ENCODE measurements at regions not wholly inside any gene's neighbourhood (a gene's known extent, or its start where the extent isn't known, plus 50 kb on each side); places are given as distances from the start of the nearest gene placed in this dataset.
"Not testable (repeated sequence)": the region's sequence is repeated elsewhere in the genome, so short reads cannot be mapped to it uniquely, and the experiment has no call there.

DNA sequence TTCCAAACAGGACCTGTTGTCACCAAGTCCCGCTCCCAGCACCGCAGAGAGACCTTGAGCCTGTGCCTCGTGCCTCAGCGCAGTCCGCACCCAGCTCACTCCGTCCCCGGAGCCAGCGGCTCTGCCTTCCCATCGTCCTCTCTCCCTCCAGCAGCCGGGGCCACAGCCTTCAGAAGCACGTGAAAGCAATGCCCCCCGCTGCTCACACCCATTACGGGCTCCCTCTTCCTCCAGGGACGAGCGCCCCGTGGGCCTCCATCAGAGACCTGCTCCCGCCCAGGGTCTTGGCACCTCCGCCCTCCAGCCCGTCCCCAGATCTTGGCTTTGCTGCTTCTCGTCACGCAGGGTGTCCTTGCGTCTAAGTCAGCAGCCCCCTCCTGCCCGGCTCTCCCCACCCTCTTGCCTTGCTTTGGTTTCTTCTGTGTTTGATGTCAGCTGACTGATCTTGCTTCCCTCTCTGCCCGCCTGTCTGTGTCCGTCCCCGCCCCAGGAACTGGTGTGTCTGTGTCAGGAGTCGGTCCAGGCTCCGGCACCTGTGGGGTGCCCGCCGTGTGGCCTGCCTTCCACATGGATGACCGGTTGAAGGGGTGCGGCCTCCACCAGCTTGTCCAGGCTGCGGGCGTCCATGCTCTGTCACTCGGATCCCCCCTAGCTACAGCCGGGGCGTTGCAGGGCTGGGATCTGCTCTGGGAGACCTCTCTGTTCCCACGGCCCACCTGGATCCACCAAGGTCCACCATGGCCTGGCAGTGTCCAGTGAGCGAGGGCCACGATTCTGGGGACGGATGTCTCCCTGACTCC lies 61.9 kb downstream of the FOXL3 start:
- H3K9me3 Mint-ChIP-seq: no peaks in the 10 kb centered on the region
- H3K4me1 Mint-ChIP-seq (ENCODE audit: low read depth): peaks cover 11% of the 10 kb centered on the region
- peak overlapping the region; percentile 82 for H3K27ac Mint-ChIP-seq
- no peak for DNase-seq (ENCODE audit: low spot score)
- no peak overlapping the region for H3K4me3 Mint-ChIP-seq
- peaks cover 4% of the 10 kb centered on the region for H3K27me3 Mint-ChIP-seq (ENCODE audit: low read depth)
- no peaks in the 10 kb centered on the region for H3K36me3 Mint-ChIP-seq (ENCODE audit: low read depth)

- peaks cover 4% of the 10 kb centered on the region for H3K27me3 Mint-ChIP-seq (ENCODE audit: low read depth)
- no peak overlapping the region for H3K27ac Mint-ChIP-seq
- DNase-seq (ENCODE audit: low spot score): no peak
- peaks cover 5% of the 10 kb centered on the region for H3K9me3 Mint-ChIP-seq
- H3K36me3 Mint-ChIP-seq (ENCODE audit: low read depth): no peaks in the 10 kb centered on the region
- peaks cover 11% of the 10 kb centered on the region for H3K4me1 Mint-ChIP-seq (ENCODE audit: low read depth)
- H3K4me3 Mint-ChIP-seq: no peak overlapping the region
These were observed 63.9 kb downstream of the FOXL3 start for GRCh38 chr7:353746-354325.

DNA sequence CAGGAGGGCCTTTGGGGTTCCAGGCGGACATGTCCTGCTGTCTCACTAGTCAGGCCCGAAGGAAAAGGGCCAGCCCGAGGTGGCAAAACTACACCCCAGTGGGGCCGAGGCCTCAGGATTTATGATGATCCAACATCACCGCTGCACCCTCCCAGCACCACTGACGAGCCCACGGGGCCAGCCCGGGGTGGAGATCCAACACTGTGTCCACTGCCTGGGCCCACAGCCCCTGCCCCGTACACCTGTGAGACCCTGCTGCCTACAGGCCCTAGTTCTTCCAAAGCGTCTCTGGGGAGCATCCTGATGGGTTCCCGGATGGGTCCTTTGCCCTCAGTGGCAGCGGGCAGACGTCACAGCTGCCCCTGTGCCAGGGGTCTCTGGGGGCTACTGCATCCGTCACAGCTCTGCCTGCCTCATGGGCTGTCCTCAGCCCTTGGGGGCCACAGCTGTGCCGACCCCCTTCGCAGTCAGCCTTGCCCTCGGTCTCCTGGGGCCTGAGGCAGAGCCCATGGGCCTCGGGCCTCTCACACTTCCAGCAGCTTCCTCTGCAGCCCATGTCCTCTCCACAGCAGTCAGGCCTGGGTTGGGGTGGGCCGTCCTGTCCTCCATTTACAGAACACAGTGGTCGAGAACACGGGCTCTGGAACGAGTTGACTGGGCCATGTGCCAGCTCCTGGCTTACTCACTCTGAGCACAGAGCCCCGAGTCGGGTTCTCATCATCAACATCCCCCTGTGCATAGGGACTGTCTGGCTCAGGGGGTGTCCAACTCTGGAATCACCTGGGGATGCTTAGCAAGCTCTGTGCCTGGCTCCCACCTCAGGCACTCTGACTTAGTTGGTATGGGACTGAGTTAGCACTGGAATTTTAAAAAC lies 64.9 kb downstream of the FOXL3 start:
- Mint-ChIP-seq H3K36me3 (ENCODE audit: low read depth) (no peaks in the 10 kb centered on the region), H3K27me3 (ENCODE audit: low read depth) (peaks cover 4% of the 10 kb centered on the region), H3K27ac (no peak overlapping the region), H3K9me3 (peaks cover 7% of the 10 kb centered on the region), H3K4me3 (no peak overlapping the region), H3K4me1 (ENCODE audit: low read depth) (peaks cover 11% of the 10 kb centered on the region)
- DNase-seq (ENCODE audit: low spot score): no peak

DNA sequence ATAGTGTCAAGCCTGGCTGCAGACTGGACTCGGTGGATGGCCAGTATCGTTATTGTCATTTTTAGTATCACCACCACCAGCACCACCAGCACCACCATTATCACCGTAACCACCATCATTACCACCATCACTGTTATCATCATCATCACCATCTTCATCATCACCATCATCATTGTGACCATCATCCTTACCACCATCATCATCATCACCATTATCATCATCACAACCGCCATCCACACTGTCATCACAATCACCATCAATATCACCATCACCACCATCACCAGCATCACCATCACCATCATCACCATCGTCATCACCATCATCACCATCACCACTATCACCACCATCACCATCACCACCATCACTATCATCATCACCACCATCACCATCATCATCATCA lies 65.6 kb downstream of the FOXL3 start:
- peaks cover 16% of the 10 kb centered on the region for H3K4me1 Mint-ChIP-seq (ENCODE audit: low read depth)
- peaks cover 4% of the 10 kb centered on the region for H3K27me3 Mint-ChIP-seq (ENCODE audit: low read depth)
- no peak for DNase-seq (ENCODE audit: low spot score)
- peaks cover 7% of the 10 kb centered on the region for H3K9me3 Mint-ChIP-seq
- no peaks in the 10 kb centered on the region for H3K36me3 Mint-ChIP-seq (ENCODE audit: low read depth)
- H3K27ac Mint-ChIP-seq: no peak overlapping the region
- H3K4me3 Mint-ChIP-seq: no peak overlapping the region

DNA sequence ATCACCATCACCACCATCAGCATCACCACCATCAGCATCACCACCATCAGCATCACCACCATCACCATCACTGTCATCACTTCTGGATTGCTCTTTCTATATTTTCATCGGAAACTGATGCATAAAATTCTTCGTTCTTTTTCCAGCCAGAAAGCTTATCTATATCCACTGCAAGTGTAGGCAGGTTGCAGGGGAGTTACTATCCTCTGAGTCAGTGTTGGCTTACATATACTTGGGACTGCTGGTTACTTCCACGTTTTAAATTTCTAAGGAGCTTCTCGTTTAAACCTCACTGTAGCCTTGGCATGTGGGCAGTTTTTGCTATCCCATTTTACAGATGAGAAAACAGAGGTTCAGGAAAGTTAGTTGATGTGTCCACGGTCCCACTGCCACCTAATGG lies 66.1 kb downstream of the FOXL3 start:
- Mint-ChIP-seq H3K9me3 (peaks cover 7% of the 10 kb centered on the region), H3K4me1 (ENCODE audit: low read depth) (peaks cover 20% of the 10 kb centered on the region), H3K4me3 (no peak overlapping the region), H3K36me3 (ENCODE audit: low read depth) (no peaks in the 10 kb centered on the region), H3K27me3 (ENCODE audit: low read depth) (peaks cover 4% of the 10 kb centered on the region), H3K27ac (no peak overlapping the region)
- DNase-seq (ENCODE audit: low spot score): no peak

GRCh38 chr7:356691-357462 lies 66.9 kb downstream of the FOXL3 start:
- H3K9me3 Mint-ChIP-seq: peaks cover 7% of the 10 kb centered on the region
- H3K36me3 Mint-ChIP-seq (ENCODE audit: low read depth): peaks cover 1% of the 10 kb centered on the region
- no peak overlapping the region for H3K27ac Mint-ChIP-seq
- H3K4me1 Mint-ChIP-seq (ENCODE audit: low read depth): peaks cover 18% of the 10 kb centered on the region
- H3K4me3 Mint-ChIP-seq: no peak overlapping the region
- peaks cover 4% of the 10 kb centered on the region for H3K27me3 Mint-ChIP-seq (ENCODE audit: low read depth)
- no peak for DNase-seq (ENCODE audit: low spot score)

- Mint-ChIP-seq H3K36me3 (ENCODE audit: low read depth) (peaks cover 7% of the 10 kb centered on the region), H3K4me3 (no peak overlapping the region), H3K4me1 (ENCODE audit: low read depth) (peaks cover 21% of the 10 kb centered on the region), H3K27me3 (ENCODE audit: low read depth) (no peaks in the 10 kb centered on the region), H3K27ac (no peak overlapping the region), H3K9me3 (peaks cover 11% of the 10 kb centered on the region)
- no peak for DNase-seq (ENCODE audit: low spot score)
These were observed 67.7 kb downstream of the FOXL3 start for GRCh38 chr7:357531-358209.

DNA sequence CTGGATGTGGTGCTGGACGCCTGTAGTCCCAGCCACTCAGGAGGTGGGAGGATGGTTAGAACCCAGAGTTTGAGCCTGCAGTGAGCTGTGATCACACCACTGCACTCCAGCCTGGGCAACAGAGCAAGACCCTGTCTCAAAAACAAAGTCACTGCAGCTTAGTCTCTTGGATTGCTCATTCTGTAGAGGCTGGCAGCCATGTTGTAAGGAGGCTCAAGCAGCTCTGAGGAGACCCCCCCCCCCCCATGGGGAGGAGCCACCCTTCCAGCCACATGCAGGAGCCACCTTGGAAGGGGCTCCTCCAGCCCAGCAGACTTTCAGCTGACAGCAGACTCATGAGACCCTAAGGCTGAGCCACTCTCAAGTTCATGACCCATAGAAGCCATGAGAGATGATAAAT lies 68.4 kb downstream of the FOXL3 start:
- Mint-ChIP-seq H3K27ac (no peak overlapping the region), H3K4me3 (no peak overlapping the region), H3K27me3 (ENCODE audit: low read depth) (no peaks in the 10 kb centered on the region), H3K36me3 (ENCODE audit: low read depth) (peaks cover 7% of the 10 kb centered on the region), H3K9me3 (peaks cover 11% of the 10 kb centered on the region), H3K4me1 (ENCODE audit: low read depth) (peaks cover 24% of the 10 kb centered on the region)
- DNase-seq (ENCODE audit: low spot score): no peak

GRCh38 chr7:359226-359765 lies 69.3 kb downstream of the FOXL3 start:
- H3K36me3 Mint-ChIP-seq (ENCODE audit: low read depth): peaks cover 7% of the 10 kb centered on the region
- peaks cover 11% of the 10 kb centered on the region for H3K9me3 Mint-ChIP-seq
- no peak overlapping the region for H3K4me3 Mint-ChIP-seq
- DNase-seq (ENCODE audit: low spot score): no peak
- no peaks in the 10 kb centered on the region for H3K27me3 Mint-ChIP-seq (ENCODE audit: low read depth)
- peaks cover 30% of the 10 kb centered on the region for H3K4me1 Mint-ChIP-seq (ENCODE audit: low read depth)
- no peak overlapping the region for H3K27ac Mint-ChIP-seq

GRCh38 chr7:359766-360361 lies 69.9 kb downstream of the FOXL3 start:
- DNase-seq (ENCODE audit: low spot score): no peak
- Mint-ChIP-seq H3K27ac (peak overlapping the region; percentile 61), H3K36me3 (ENCODE audit: low read depth) (peaks cover 7% of the 10 kb centered on the region), H3K27me3 (ENCODE audit: low read depth) (no peaks in the 10 kb centered on the region), H3K4me3 (peak overlapping the region; percentile 69), H3K9me3 (peaks cover 11% of the 10 kb centered on the region), H3K4me1 (ENCODE audit: low read depth) (peaks cover 30% of the 10 kb centered on the region)

DNA sequence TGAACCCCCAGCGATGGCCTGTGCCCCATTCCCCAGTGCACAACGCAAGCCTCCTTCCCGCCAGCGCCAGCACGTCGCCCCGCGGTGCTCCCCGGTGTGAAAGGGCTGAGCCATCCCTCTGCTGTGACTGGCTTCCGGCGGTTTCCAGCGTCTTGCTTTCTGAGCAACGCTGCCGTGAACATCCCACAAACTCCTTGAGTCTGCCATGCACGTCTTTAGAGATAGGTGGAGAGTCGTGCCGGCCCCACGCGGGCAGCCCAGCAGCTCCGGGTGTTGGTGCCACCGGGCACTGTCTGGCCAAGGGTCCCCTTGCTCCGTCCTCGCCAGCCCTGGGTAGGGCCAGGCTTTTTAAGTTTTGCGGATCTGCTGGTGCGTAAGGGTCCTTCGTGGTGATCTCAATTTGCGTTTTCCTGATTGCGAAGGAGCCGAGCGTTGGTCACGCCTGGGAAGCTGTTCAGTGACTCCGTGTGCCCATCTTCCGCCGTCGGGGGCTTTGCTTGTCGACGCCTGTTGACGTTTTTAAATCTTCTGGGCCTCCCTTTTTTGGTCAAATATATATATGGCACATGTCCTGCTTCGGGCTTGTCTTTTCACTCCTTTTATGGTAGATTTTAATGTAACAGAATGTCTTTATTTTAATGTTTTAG lies 70.6 kb downstream of the FOXL3 start:
- peaks cover 30% of the 10 kb centered on the region for H3K4me1 Mint-ChIP-seq (ENCODE audit: low read depth)
- H3K27ac Mint-ChIP-seq: peak overlapping the region; percentile 61
- peaks cover 11% of the 10 kb centered on the region for H3K9me3 Mint-ChIP-seq
- DNase-seq (ENCODE audit: low spot score): peak; percentile 20
- H3K36me3 Mint-ChIP-seq (ENCODE audit: low read depth): peaks cover 7% of the 10 kb centered on the region
- H3K4me3 Mint-ChIP-seq: peak overlapping the region; percentile 69
- no peaks in the 10 kb centered on the region for H3K27me3 Mint-ChIP-seq (ENCODE audit: low read depth)

DNA sequence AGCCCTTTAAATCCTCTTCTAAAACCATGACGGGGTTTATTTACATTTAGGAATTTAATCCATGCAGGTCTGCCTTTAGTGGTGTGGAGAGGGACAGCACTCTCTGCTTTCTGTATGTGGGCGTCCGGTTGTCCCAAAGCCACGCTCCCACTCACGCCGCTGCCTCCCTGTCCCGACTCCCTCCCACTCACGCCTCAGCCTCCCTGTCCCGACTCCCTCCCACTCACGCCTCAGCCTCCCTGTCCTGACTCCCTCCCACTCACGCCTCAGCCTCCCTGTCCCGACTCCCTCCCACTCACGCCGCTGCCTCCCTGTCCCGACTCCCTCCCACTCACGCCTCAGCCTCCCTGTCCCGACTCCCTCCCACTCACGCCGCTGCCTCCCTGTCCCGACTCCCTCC lies 71.2 kb downstream of the FOXL3 start:
- peaks cover 11% of the 10 kb centered on the region for H3K9me3 Mint-ChIP-seq
- DNase-seq (ENCODE audit: low spot score); H3K27me3 Mint-ChIP-seq (ENCODE audit: low read depth); H3K4me3 Mint-ChIP-seq; H3K36me3 Mint-ChIP-seq (ENCODE audit: low read depth): not testable (repeated sequence)
- peaks cover 34% of the 10 kb centered on the region for H3K4me1 Mint-ChIP-seq (ENCODE audit: low read depth)
- H3K27ac Mint-ChIP-seq: peak overlapping the region; percentile 26
